Activated CD8-positive, alpha-beta memory T cell treated with anti-CD3 and anti-CD28 coated beads, Interleukin-2, amount 50 U/mL, for 1 hour (primary cell): ENCODE measurements at regions not wholly inside any gene's neighbourhood (a gene's known extent, or its start where the extent isn't known, plus 50 kb on each side); places are given as distances from the start of the nearest gene placed in this dataset.
"Not testable (repeated sequence)": the region's sequence is repeated elsewhere in the genome, so short reads cannot be mapped to it uniquely, and the experiment has no call there.

Source experiments
- DNase-seq: peaks from one replicate; pipeline ENCODE4 v3.0.0-alpha.2; 2020; ENCODE audit errors: extremely low read depth

GRCh38 chr5:68973696-68974095, 120.1 kb upstream of the SLC30A5 start:
- DNase-seq: no peak

GRCh38 chr5:68983043-68983442, 110.8 kb upstream of the SLC30A5 start:
- no peak for DNase-seq

- no peak for DNase-seq
Measured at GRCh38 chr5:68983959-68984358, 109.9 kb upstream of the SLC30A5 start.

- no peak for DNase-seq
Measured at GRCh38 chr5:68991279-68992084, 102.3 kb upstream of the SLC30A5 start.

GRCh38 chr5:68994645-68995044, 99.2 kb upstream of the SLC30A5 start:
- DNase-seq: no peak

- DNase-seq: no peak
Measured at GRCh38 chr5:68995845-68996545, 97.8 kb upstream of the SLC30A5 start.

- DNase-seq: no peak
Measured at GRCh38 chr5:68999181-68999580, 94.6 kb upstream of the SLC30A5 start.

GRCh38 chr5:69000216-69000919, 93.4 kb upstream of the SLC30A5 start:
- DNase-seq: no peak

- no peak for DNase-seq
Measured at GRCh38 chr5:69000949-69001348, 92.9 kb upstream of the SLC30A5 start.

GRCh38 chr5:69001627-69002026, 92.2 kb upstream of the SLC30A5 start:
- no peak for DNase-seq

GRCh38 chr5:69004127-69004526, 89.7 kb upstream of the SLC30A5 start:
- no peak for DNase-seq

GRCh38 chr5:69004676-69005075, 89.1 kb upstream of the SLC30A5 start:
- no peak for DNase-seq

- no peak for DNase-seq
Measured at GRCh38 chr5:69006030-69006429, 87.8 kb upstream of the SLC30A5 start.

GRCh38 chr5:69007163-69007562, 86.7 kb upstream of the SLC30A5 start:
- DNase-seq: no peak

GRCh38 chr5:69007726-69008368, 86.0 kb upstream of the SLC30A5 start:
- peak; percentile 13 for DNase-seq

- no peak for DNase-seq
Measured at GRCh38 chr5:69010476-69010875, 83.3 kb upstream of the SLC30A5 start.

GRCh38 chr5:69011910-69012309, 81.9 kb upstream of the SLC30A5 start:
- DNase-seq: no peak

GRCh38 chr5:69013481-69013880, 80.3 kb upstream of the SLC30A5 start:
- no peak for DNase-seq

- not testable (repeated sequence) for DNase-seq
Measured at GRCh38 chr5:69014007-69014406, 79.8 kb upstream of the SLC30A5 start.

GRCh38 chr5:69019668-69020375, 74.0 kb upstream of the SLC30A5 start:
- no peak for DNase-seq

- no peak for DNase-seq
Measured at GRCh38 chr5:69024241-69024651, 69.6 kb upstream of the SLC30A5 start.
